Stimulated activated CD4-positive, alpha-beta T cell treated with anti-CD3 and anti-CD28 coated beads, Interleukin-4, amount 100 ng/mL, for 4 hours (primary cell): ENCODE measurements at regions not wholly inside any gene's neighbourhood (a gene's known extent, or its start where the extent isn't known, plus 50 kb on each side); places are given as distances from the start of the nearest gene placed in this dataset.

ENCODE experiments used
- DNase-seq, 2 experiments: peaks; one replicate each; pipeline ENCODE4 v3.0.0-alpha.2; 2020

DNA sequence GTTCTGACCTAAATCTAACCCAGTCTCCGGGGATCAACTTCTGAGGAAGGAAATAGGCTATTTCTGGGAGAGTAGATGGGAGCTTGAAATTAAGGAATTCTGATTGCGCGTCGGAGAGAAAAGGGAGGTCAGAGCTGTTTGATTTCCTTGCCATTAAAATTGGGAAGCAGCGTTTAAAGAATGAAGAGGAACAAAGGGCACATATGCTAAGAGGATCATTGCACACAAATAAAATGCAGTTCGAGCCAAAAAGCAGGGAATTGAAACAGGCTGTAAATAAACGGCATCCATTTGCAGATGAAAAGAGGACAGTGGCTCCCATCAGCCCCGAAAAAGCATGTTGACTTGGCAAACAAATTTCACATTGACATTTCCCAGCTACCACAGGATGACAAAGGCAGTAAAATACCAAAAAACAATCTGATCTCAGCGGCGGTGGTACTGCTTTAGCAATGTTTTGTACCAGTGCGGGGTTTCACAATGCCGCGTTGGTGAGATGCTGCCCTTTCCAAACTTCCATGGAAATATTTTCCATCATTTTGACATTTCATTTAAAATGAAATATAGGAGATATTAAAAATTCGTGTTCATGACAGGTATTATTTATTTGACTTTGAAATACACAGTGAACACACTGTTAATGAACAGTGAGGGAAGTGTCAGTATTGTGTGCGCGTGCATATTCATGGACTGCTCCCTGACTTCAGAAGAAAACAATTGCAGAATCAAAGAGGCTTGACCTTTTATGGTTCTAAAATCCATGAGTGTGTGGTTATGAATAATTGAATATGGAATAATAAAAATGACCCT is 108.8 kb downstream of the SQOR start:
- no peak for DNase-seq

DNA sequence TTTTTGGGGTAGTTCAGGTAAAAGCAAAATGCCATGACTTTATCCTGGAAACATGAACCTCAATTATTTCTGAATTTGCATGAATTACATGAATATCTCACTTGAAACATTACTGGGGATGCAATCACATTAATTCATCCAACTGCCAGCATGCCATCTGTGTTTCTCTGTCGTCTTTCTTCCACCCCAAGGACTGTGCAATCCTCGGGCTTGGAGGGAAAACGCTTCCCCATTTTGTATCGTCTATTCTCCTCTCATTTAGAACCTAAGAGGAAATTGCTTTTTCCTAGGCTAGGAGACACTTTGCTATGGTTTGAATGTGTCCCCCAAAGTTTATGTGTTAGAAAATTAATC is 109.4 kb downstream of the SQOR start:
- no peak for DNase-seq

DNA sequence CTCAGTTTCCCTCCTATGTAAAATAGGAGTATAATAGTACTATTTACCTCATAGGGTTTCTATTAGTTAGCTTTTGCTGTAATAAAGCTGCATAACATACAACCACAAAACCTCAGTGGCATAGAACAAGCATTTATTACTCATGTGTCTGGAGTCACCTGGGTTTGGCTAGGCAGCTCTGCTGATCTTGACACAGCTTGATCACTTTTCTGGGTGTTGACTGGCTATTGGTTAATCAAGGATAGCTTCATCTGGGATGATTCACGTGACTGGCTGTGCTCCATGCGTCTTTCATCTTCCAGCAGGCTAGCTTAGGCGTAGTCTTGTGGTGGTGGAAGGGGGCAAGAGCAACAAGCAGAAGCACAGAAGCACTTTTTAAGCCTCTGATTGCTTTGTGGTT is 112.6 kb downstream of the SQOR start:
- no peak for DNase-seq

DNA sequence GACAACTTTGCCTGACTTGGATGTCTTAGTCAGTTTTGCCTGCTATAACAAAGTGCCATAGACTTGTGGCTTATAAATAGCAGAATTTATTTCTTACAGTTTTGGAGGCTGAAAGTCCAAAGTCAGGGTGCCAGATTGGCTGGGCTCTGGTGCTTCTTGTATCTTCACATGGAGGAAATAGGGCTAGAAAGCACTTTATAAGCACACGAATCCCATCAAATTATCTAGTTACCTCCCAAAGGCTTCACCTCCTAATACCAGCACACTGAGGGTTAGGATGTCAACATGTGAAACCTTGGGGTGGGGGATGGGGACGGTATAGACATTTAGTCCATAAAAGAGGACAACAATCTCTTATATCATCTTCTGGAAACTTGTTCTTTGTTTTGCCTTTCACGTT is 116.8 kb downstream of the SQOR start:
- no peak for DNase-seq

DNA sequence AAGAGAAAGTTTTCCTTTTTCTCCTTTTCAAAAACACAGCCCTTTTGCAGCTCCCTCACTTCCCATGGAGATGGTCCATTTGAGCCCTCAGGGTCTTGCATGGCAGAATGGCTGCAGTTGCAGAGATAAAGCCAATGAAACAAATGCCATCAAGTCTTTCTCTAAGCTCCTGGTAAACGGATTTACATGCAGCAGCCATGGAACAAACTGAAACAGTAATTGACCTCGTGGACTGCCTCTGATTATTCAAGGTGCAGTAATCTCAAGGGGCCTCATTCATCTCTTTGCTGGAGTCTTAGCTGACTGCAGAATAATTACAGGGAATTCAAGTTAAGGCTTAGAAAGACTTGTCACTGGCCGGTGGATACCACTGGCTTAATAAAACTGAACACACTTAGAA is 125.1 kb downstream of the SQOR start:
- DNase-seq, result no peak

DNA sequence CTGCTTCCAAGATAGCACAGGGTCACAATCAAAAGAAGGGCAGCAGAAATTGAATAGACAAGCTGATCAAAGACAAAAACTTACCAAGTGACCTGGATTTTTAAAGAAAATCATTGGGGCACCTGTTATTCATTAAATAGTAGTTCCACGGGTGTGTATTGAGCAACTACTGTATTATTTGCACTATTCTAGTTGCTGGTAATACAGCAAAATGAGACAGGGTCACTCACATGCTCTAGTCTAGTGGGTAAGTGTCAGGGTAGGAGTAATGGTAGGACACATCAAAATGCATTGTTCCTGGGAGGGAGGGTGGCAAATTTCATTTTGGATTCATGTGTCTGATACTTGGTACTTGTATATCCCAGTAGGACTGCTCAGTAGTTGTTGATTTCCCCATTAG is 127.9 kb downstream of the SQOR start:
- no peak for DNase-seq

GRCh38 chr15:45763170-45763869 is 128.5 kb downstream of the SQOR start:
- no peak for DNase-seq

DNA sequence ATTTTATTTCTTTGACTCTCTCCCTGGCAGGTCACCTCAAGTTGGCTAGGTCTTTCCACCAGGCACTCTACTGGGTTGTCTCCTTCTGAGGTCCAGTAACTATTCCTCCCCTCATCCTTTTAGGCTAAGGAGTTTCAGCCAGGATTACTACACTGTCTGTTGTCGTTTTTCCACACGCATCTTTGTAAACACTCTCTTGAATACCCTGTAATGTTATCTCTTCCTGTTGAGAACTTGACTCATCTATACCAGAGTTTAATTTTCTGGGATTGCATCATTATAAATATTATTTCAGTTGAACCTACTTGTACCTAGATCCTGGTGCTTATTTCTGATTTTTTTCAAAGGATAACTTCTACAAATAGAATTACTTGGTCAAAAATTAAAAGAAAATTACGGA is 138.3 kb downstream of the SQOR start:
- DNase-seq, result no peak

DNA sequence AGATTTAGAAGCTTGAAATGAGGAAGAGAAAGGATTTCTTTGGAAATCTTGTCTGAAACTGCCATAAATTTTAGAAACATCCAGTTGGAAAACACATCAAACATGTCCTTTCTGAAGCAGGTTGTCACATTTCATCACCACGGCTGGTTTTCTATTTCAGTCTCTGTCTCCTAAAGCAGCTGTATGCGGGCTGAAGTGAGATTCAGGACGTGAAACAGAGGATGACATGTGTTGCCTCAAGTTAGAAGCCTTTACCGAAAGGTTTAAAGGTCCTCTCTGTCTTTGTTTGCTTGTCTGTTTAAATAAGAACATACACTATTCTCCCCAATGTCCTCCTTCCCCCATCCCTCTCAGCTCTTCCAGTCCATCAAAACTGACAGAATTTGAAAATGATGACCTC is 141.9 kb downstream of the SQOR start:
- no peak for DNase-seq

- DNase-seq, result no peak
Measured at GRCh38 chr15:45777781-45778180, 143.0 kb downstream of the SQOR start.

DNA sequence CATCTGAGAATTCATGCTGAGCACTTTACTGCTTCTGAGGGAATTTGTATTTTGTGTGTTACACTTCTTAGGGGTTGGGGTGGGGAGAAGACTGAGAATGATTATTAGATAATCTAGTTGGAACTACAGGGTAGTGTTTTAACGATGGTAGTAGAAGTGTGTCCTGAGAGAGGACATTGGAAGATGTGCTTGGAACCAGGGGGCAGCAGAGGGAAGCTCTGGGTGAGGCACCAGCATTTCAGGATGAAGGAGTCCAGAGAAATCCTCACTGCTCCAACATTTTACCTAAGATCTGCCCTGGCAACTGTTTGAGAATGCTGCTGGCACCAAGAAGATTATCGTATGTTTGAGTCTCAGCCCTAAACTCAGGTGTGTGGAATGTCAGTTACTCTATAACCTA is 145.5 kb downstream of the SQOR start:
- no peak for DNase-seq

- DNase-seq, result no peak
Measured at GRCh38 chr15:45784656-45785055, 149.8 kb downstream of the SQOR start.

GRCh38 chr15:45785897-45786296 is 151.1 kb downstream of the SQOR start:
- no peak for DNase-seq

- no peak for DNase-seq
Measured at GRCh38 chr15:45790325-45790943, 155.6 kb downstream of the SQOR start.

GRCh38 chr15:45794304-45794703 is 159.5 kb downstream of the SQOR start:
- no peak for DNase-seq

- DNase-seq, result no peak
Measured at GRCh38 chr15:45794712-45795439, 160.0 kb downstream of the SQOR start.

- DNase-seq, result no peak
Measured at GRCh38 chr15:45795440-45796069, 160.7 kb downstream of the SQOR start.

DNA sequence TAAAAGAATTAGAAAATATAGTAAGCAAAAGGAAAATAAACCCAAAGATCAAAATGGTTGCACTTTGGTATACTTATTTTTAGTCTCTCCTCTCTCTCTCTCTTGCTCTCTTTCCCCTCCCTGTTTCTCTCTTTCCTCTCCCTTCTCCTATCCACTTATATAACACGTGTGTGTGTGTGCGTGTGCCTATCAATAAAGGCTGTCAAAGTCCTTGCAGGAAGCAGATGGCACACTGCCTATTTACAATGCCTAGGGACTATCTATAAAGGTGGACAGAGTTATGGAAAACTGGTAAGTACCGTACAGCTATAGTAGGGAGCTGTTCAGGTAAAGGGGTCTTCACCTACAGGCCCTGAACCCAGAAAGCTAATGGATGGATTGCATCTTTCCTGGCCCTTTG is 161.6 kb downstream of the SQOR start:
- DNase-seq, result no peak

- DNase-seq, result no peak
Measured at GRCh38 chr15:45799508-45799907, 164.7 kb downstream of the SQOR start.

GRCh38 chr15:45801543-45801942 is 166.7 kb downstream of the SQOR start:
- DNase-seq, result no peak

GRCh38 chr15:45802140-45802539 is 167.3 kb downstream of the SQOR start:
- no peak for DNase-seq

DNA sequence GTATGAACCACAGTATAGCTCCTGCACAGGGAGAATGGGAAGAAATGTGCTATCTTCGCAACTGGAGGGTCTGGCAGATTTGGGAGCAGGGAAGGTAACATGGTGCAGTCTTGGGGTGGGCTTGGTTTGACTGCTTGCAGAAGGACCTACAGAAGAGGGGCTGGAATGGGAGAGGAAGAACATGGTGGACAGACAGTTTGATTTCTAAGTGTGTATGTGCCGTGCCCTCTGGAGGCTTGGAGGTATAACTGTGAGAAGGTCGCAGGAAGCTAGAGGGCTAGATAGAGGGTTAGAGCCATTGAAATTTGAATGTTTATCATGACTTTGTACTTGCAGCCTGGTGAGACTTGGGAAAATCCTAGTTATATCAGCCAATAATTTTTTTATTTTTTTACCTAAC is 169.2 kb downstream of the SQOR start:
- no peak for DNase-seq

GRCh38 chr15:45810201-45810600 is 175.4 kb downstream of the SQOR start:
- no peak for DNase-seq
